ENCODE measurements at regions not wholly inside any gene's neighbourhood (a gene's known extent, or its start where the extent isn't known, plus 50 kb on each side); places are given as distances from the start of the nearest gene placed in this dataset.
"Not testable (repeated sequence)": the region's sequence is repeated elsewhere in the genome, so short reads cannot be mapped to it uniquely, and the experiment has no call there.

GRCh38 chr6:88422831-88423230 lies 256.7 kb upstream of the CNR1 start:
- peaks cover 6% of the 10 kb centered on the region for H3K27me3 Mint-ChIP-seq (ENCODE audit: low read depth, poor library complexity)
- no peak overlapping the region for H3K27ac Mint-ChIP-seq
- H3K4me3 Mint-ChIP-seq: no peak overlapping the region
- TF ChIP-seq, protein P1, sequence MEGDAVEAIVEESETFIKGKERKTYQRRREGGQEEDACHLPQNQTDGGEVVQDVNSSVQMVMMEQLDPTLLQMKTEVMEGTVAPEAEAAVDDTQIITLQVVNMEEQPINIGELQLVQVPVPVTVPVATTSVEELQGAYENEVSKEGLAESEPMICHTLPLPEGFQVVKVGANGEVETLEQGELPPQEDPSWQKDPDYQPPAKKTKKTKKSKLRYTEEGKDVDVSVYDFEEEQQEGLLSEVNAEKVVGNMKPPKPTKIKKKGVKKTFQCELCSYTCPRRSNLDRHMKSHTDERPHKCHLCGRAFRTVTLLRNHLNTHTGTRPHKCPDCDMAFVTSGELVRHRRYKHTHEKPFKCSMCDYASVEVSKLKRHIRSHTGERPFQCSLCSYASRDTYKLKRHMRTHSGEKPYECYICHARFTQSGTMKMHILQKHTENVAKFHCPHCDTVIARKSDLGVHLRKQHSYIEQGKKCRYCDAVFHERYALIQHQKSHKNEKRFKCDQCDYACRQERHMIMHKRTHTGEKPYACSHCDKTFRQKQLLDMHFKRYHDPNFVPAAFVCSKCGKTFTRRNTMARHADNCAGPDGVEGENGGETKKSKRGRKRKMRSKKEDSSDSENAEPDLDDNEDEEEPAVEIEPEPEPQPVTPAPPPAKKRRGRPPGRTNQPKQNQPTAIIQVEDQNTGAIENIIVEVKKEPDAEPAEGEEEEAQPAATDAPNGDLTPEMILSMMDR (IDR thresholded peaks at IDR 0.05): no peak
- no peaks in the 10 kb centered on the region for H3K36me3 Mint-ChIP-seq (ENCODE audit: low read depth)
- peaks cover 6% of the 10 kb centered on the region for H3K4me1 Mint-ChIP-seq
- no peaks in the 10 kb centered on the region for H3K9me3 Mint-ChIP-seq
- no peak for DNase-seq

DNA sequence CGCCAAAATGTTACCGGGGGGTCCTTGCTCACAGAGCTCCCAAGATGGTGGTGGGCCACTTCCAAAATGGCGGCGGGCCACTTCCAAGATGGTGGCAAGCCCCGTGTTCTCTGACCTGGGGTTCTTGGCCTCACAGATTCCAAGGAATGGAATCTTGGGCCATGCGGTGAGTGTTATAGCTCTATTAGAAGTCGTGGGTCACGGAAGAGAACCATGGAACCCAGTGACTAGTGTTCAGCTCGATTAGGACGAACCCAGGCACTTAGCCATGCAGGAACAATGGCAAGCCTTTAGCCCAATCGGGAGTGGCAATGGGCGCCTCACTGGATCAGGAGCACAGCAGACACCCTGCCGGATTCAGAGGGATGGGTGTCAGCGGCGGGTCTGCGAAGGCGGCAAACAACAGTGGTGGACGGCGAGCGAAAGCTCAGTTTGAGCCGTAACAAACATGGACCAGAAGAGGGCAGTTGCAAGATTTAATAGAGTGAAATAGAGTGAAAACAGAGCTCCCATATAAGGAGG lies 254.9 kb upstream of the CNR1 start:
- not testable (repeated sequence) for H3K36me3 Mint-ChIP-seq (ENCODE audit: low read depth); H3K27ac Mint-ChIP-seq; H3K4me1 Mint-ChIP-seq; H3K9me3 Mint-ChIP-seq; DNase-seq; H3K27me3 Mint-ChIP-seq (ENCODE audit: low read depth, poor library complexity); H3K4me3 Mint-ChIP-seq

DNA sequence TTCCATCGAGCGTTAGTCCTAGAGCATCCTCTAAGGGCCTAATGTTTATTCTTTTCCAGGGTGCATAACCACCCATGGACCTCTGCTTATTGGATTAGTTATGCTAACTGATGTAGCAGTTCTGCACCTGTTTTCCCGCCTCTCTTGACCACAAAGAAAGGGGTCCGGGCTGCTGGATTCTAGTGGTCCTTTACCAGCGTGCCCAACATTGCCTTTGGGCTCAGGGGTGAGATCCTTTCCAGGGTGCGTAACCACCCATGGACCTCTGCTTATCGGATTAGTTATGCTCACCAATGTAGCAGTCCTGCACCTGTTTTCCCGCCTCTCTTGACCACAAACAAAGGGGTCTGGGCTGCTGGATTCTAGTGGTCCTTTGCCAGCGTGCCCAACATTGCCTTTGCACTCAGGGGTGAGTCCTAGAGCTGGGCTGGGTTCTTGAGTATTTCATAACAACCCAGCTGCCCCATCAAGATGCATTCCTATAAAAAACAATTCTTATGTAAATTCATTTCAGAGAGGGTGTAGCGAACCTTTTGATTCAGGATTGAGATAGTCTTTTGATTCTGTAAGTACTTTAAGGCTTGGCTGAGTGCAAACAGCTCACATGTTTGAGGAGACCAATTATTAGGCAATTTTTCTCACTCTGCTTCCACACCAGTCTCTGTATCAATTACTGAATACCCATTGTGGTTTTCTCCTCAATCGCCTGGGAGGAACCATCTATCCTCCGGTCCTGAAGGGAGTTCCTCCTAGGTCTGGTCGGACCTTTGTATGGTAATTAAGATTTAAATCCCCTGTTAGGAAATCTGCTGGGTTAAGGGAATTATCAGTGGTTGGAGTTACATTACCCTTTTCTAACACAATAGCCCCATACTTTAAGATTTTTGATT lies 253.0 kb upstream of the CNR1 start:
- not testable (repeated sequence) for H3K27ac Mint-ChIP-seq; DNase-seq; H3K4me1 Mint-ChIP-seq; H3K27me3 Mint-ChIP-seq (ENCODE audit: low read depth, poor library complexity); H3K9me3 Mint-ChIP-seq; H3K36me3 Mint-ChIP-seq (ENCODE audit: low read depth); H3K4me3 Mint-ChIP-seq

DNA sequence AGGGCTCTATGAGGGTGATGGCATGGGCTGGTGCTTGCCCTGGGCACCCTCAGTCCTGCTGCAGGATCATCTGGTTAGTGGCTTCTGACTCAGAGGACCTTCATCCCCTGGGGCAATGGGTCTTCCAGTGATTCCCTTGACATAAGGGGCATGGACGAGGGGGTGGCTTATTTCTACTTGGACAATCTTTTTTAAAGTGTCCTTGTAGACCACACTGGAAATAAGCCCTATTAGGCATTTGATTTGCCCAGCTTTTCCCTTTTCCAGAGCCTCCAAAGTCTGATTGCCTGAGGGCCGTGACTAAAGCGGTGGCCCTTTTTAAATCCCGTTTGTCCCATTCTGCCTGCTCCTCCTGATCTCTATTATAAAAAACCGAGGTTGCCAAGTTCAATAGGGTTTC lies 251.2 kb upstream of the CNR1 start:
- not testable (repeated sequence) for H3K4me1 Mint-ChIP-seq; H3K9me3 Mint-ChIP-seq; H3K36me3 Mint-ChIP-seq (ENCODE audit: low read depth); DNase-seq; H3K27ac Mint-ChIP-seq; H3K27me3 Mint-ChIP-seq (ENCODE audit: low read depth, poor library complexity); H3K4me3 Mint-ChIP-seq

- Mint-ChIP-seq H3K36me3 (ENCODE audit: low read depth) (no peaks in the 10 kb centered on the region), H3K4me1 (no peaks in the 10 kb centered on the region), H3K4me3 (no peak overlapping the region), H3K27ac (no peak overlapping the region), H3K27me3 (ENCODE audit: low read depth, poor library complexity) (peaks cover 3% of the 10 kb centered on the region), H3K9me3 (peaks cover 3% of the 10 kb centered on the region)
- no peak for DNase-seq
- TF ChIP-seq, protein P1 (IDR thresholded peaks at IDR 0.05): no peak
Measured at GRCh38 chr6:88413459-88413858, 247.3 kb upstream of the CNR1 start.

- not testable (repeated sequence) for DNase-seq; H3K36me3 Mint-ChIP-seq (ENCODE audit: low read depth); H3K4me3 Mint-ChIP-seq; H3K27me3 Mint-ChIP-seq (ENCODE audit: low read depth, poor library complexity); H3K9me3 Mint-ChIP-seq; H3K4me1 Mint-ChIP-seq; H3K27ac Mint-ChIP-seq
Measured at GRCh38 chr6:88408355-88408754, 242.2 kb upstream of the CNR1 start.

DNA sequence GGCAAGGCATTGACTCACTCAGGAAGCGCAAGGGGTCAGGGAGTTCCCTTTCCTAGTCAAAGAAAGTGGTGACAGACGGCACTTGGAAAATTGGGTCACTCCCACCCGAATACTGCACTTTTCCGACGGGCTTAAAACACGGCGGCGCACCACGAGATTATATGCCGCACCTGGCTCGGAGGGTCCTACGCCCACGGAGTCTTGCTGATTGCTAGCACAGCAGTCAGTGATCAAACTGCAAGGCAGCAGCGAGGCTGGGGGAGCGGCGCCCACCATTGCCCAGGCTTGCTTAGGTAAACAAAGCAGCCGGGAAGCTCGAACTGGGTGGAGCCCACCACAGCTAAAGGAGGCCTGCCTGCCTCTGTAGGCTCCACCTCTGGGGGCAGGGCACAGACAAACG lies 240.5 kb upstream of the CNR1 start:
- not testable (repeated sequence) for H3K27ac Mint-ChIP-seq; H3K4me1 Mint-ChIP-seq; H3K36me3 Mint-ChIP-seq (ENCODE audit: low read depth); DNase-seq; H3K9me3 Mint-ChIP-seq; H3K4me3 Mint-ChIP-seq; H3K27me3 Mint-ChIP-seq (ENCODE audit: low read depth, poor library complexity)

GRCh38 chr6:88403486-88403885 lies 237.3 kb upstream of the CNR1 start:
- Mint-ChIP-seq H3K4me1 (no peaks in the 10 kb centered on the region), H3K27me3 (ENCODE audit: low read depth, poor library complexity) (no peaks in the 10 kb centered on the region), H3K27ac (no peak overlapping the region), H3K9me3 (peaks cover 4% of the 10 kb centered on the region), H3K4me3 (no peak overlapping the region), H3K36me3 (ENCODE audit: low read depth) (no peaks in the 10 kb centered on the region)
- no peak for DNase-seq
- TF ChIP-seq, protein P1 (IDR thresholded peaks at IDR 0.05): no peak
